ENCODE measurements at regions not wholly inside any gene's neighbourhood (a gene's known extent, or its start where the extent isn't known, plus 50 kb on each side); places are given as distances from the start of the nearest gene placed in this dataset.

DNA sequence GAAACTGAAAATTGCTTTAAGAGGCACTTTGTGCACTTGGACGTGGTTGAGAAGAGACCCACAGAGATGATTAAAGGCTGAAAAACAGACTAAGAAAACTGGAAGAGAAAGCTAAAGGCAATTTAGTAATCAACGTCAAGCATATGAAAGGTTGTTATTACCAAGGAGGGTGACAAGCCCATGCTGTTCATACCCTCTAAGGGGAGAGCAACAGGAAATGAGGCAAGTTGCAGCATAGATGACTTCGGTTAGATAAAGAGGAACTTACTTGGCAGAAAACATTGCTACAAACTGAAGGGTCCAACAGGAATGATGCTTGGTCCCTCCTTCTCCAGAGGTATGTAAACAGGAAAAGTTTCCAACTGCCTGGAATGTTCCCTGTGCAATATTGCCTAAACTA is 107.8 kb downstream of the DUSP6 start:
- peak; percentile 75 for TF ChIP-seq POLR2AphosphoS5 (IDR thresholded peaks at IDR 0.05)
- no peak for TF ChIP-seq TAF1 (IDR thresholded peaks at IDR 0.05; ENCODE audit: low read depth)
- TF ChIP-seq, protein P1, sequence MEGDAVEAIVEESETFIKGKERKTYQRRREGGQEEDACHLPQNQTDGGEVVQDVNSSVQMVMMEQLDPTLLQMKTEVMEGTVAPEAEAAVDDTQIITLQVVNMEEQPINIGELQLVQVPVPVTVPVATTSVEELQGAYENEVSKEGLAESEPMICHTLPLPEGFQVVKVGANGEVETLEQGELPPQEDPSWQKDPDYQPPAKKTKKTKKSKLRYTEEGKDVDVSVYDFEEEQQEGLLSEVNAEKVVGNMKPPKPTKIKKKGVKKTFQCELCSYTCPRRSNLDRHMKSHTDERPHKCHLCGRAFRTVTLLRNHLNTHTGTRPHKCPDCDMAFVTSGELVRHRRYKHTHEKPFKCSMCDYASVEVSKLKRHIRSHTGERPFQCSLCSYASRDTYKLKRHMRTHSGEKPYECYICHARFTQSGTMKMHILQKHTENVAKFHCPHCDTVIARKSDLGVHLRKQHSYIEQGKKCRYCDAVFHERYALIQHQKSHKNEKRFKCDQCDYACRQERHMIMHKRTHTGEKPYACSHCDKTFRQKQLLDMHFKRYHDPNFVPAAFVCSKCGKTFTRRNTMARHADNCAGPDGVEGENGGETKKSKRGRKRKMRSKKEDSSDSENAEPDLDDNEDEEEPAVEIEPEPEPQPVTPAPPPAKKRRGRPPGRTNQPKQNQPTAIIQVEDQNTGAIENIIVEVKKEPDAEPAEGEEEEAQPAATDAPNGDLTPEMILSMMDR (IDR thresholded peaks at IDR 0.05; ENCODE audit: poor library complexity, severe bottlenecking), result no peak
- TF ChIP-seq EZH2 (IDR thresholded peaks at IDR 0.05; ENCODE audit: borderline replicate concordance, insufficient read depth, low read length, poor library complexity, severe bottlenecking), result no peak
- TF ChIP-seq RAD21 (conservative IDR thresholded peaks at IDR 0.05), result no peak
- peak; percentile 58 for TF ChIP-seq EP300 (conservative IDR thresholded peaks at IDR 0.05; ENCODE audit: poor library complexity, severe bottlenecking)
- no peak for TF ChIP-seq SMC3 (conservative IDR thresholded peaks at IDR 0.05; ENCODE audit: poor library complexity)
- no peak for TF ChIP-seq MXI1 (conservative IDR thresholded peaks at IDR 0.05; ENCODE audit: poor library complexity, severe bottlenecking)
- TF ChIP-seq, protein P2, sequence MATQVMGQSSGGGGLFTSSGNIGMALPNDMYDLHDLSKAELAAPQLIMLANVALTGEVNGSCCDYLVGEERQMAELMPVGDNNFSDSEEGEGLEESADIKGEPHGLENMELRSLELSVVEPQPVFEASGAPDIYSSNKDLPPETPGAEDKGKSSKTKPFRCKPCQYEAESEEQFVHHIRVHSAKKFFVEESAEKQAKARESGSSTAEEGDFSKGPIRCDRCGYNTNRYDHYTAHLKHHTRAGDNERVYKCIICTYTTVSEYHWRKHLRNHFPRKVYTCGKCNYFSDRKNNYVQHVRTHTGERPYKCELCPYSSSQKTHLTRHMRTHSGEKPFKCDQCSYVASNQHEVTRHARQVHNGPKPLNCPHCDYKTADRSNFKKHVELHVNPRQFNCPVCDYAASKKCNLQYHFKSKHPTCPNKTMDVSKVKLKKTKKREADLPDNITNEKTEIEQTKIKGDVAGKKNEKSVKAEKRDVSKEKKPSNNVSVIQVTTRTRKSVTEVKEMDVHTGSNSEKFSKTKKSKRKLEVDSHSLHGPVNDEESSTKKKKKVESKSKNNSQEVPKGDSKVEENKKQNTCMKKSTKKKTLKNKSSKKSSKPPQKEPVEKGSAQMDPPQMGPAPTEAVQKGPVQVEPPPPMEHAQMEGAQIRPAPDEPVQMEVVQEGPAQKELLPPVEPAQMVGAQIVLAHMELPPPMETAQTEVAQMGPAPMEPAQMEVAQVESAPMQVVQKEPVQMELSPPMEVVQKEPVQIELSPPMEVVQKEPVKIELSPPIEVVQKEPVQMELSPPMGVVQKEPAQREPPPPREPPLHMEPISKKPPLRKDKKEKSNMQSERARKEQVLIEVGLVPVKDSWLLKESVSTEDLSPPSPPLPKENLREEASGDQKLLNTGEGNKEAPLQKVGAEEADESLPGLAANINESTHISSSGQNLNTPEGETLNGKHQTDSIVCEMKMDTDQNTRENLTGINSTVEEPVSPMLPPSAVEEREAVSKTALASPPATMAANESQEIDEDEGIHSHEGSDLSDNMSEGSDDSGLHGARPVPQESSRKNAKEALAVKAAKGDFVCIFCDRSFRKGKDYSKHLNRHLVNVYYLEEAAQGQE (IDR thresholded peaks at IDR 0.05; ENCODE audit: borderline replicate concordance), result peak; percentile 43
